Astrocyte of the spinal cord (primary cell): ENCODE measurements at regions not wholly inside any gene's neighbourhood (a gene's known extent, or its start where the extent isn't known, plus 50 kb on each side); places are given as distances from the start of the nearest gene placed in this dataset.

Experiments
- DNase-seq: peaks from one replicate; pipeline ENCODE4 v3.0.0; 2011; ENCODE audit warnings: low read depth, low spot score
- H3K4me3 ChIP-seq: 2 replicates; pipeline ENCODE4 v1.5.1; 2011; ENCODE audit warnings: low read depth, mild to moderate bottlenecking, low read length, moderate library complexity
- CTCF ChIP-seq: IDR thresholded peaks from 2 replicates; pipeline ENCODE4 v1.5.1; 2012; ENCODE audit warnings: low read depth, mild to moderate bottlenecking, low read length, inconsistent platforms
- in situ Hi-C: cut with HindIII; loops from 2 replicates; pipeline ENCODE4 v1.10.0; 2017; ENCODE audit warnings: low sequenced_read_pairs

GRCh38 chr5:116343961-116344360, 230.7 kb downstream of the SEMA6A start:
- H3K4me3 ChIP-seq = no peak overlapping the region
- no peak for DNase-seq
- in situ Hi-C loops = no loop called here
- TF ChIP-seq CTCF = no peak
